DOHH2 (cell line): ENCODE measurements at regions not wholly inside any gene's neighbourhood (a gene's known extent, or its start where the extent isn't known, plus 50 kb on each side); places are given as distances from the start of the nearest gene placed in this dataset.

Experiments used
- H3F3A ChIP-seq: fragments of 200-600 bp; sonication (generic), shearing (Covaris generic); 2 replicates; pipeline ENCODE4 v1.6.0; 2016; ENCODE audit warnings: antibody characterized with exemption, mild to moderate bottlenecking; ENCODE audit not compliant: control insufficient read depth, insufficient read depth
- H3K27ac ChIP-seq: fragments of 200-600 bp; sonication (generic); 2 replicates; pipeline ENCODE4 v1.5.1; 2014; ENCODE audit warnings: low read depth, mild to moderate bottlenecking, low read length, moderate library complexity
- H3K27me3 ChIP-seq: fragments of 200-600 bp; sonication (generic); 2 replicates; pipeline ENCODE4 v1.6.1; 2014; ENCODE audit warnings: mild to moderate bottlenecking, low read length, mixed read lengths; ENCODE audit not compliant: control insufficient read depth
- H3K36me3 ChIP-seq: fragments of 200-600 bp; sonication (generic); 2 replicates; pipeline ENCODE4 v1.6.1; 2014; ENCODE audit warnings: mild to moderate bottlenecking, low read length, moderate library complexity, mixed read lengths; ENCODE audit not compliant: control insufficient read depth
- H3K4me1 ChIP-seq: fragments of 200-600 bp; sonication (generic); 2 replicates; pipeline ENCODE4 v1.6.1; 2014; ENCODE audit warnings: mild to moderate bottlenecking, low read length, mixed read lengths; ENCODE audit not compliant: control insufficient read depth
- H3K4me2 ChIP-seq: fragments of 200-600 bp; sonication (generic); 2 replicates; pipeline ENCODE4 v1.6.0; 2014; ENCODE audit warnings: mild to moderate bottlenecking, low read length, moderate library complexity
- H3K4me3 ChIP-seq: fragments of 200-600 bp; sonication (generic); 2 replicates; pipeline ENCODE4 v1.5.1; 2014; ENCODE audit warnings: mild to moderate bottlenecking, low read length, mixed read lengths
- H3K79me2 ChIP-seq: fragments of 200-600 bp; sonication (generic); 2 replicates; pipeline ENCODE4 v1.6.1; 2014; ENCODE audit warnings: mild to moderate bottlenecking, low read length, mixed read lengths; ENCODE audit not compliant: control insufficient read depth
- H3K9me2 ChIP-seq: fragments of 200-600 bp; sonication (generic); replicated peaks from 2 replicates; pipeline ENCODE4 v1.6.1; 2014; ENCODE audit warnings: mild to moderate bottlenecking, low read length, mixed read lengths; ENCODE audit not compliant: control insufficient read depth
- H3K9me3 ChIP-seq: fragments of 200-600 bp; sonication (generic); 2 replicates; pipeline ENCODE4 v1.6.1; 2014; ENCODE audit warnings: antibody characterized with exemption, low read length, mixed read lengths; ENCODE audit not compliant: control insufficient read depth, insufficient read depth
- H4K20me1 ChIP-seq: fragments of 200-600 bp; sonication (generic); 2 replicates; pipeline ENCODE4 v1.6.0; 2014; ENCODE audit warnings: low read depth, mild to moderate bottlenecking, antibody characterized with exemption, low read length, moderate library complexity; ENCODE audit not compliant: control insufficient read depth, insufficient read depth
- CTCF ChIP-seq: fragments of 200-600 bp; sonication (generic); IDR thresholded peaks from one replicate; pipeline ENCODE4 v1.5.1; 2014; ENCODE audit warnings: antibody characterized with exemption, mild to moderate bottlenecking, low read depth, low read length; ENCODE audit not compliant: poor library complexity, severe bottlenecking
- EZH2phosphoT487 ChIP-seq: fragments of 200-600 bp; sonication (generic); IDR thresholded peaks from 2 replicates; pipeline ENCODE4 v1.6.1; 2017; ENCODE audit warnings: borderline replicate concordance, mild to moderate bottlenecking, antibody characterized with exemption, low read length, moderate library complexity, mixed read lengths

- no peaks in the 10 kb centered on the region for H3F3A ChIP-seq
- TF ChIP-seq CTCF (no peak), EZH2phosphoT487 (no peak)
- H3K4me3 ChIP-seq, result no peak overlapping the region
- no peaks in the 10 kb centered on the region for H3K79me2 ChIP-seq
- H3K27ac ChIP-seq, result no peak overlapping the region
- H3K4me1 ChIP-seq, result no peaks in the 10 kb centered on the region
- no peaks in the 10 kb centered on the region for H3K27me3 ChIP-seq
- no peaks in the 10 kb centered on the region for H3K36me3 ChIP-seq
- H3K4me2 ChIP-seq, result no peak overlapping the region
- H3K9me2 ChIP-seq, result no peaks in the 10 kb centered on the region
- H4K20me1 ChIP-seq, result no peaks in the 10 kb centered on the region
- no peaks in the 10 kb centered on the region for H3K9me3 ChIP-seq
These were observed 200.9 kb upstream of the MEIS1 start for GRCh38 chr2:66233981-66234380.

GRCh38 chr2:66228128-66228547 lies 206.8 kb upstream of the MEIS1 start:
- Histone ChIP-seq H3K79me2 (no peaks in the 10 kb centered on the region), H3K36me3 (no peaks in the 10 kb centered on the region), H3K4me3 (no peak overlapping the region), H3K27me3 (no peaks in the 10 kb centered on the region), H3K4me2 (no peak overlapping the region), H3K9me2 (no peaks in the 10 kb centered on the region), H3K9me3 (no peaks in the 10 kb centered on the region), H3K27ac (no peak overlapping the region), H3F3A (no peaks in the 10 kb centered on the region), H4K20me1 (no peaks in the 10 kb centered on the region), H3K4me1 (no peaks in the 10 kb centered on the region)
- no peak for TF ChIP-seq EZH2phosphoT487
- TF ChIP-seq CTCF, result no peak

- H3K27me3 ChIP-seq, result no peaks in the 10 kb centered on the region
These were observed 217.8 kb upstream of the MEIS1 start for GRCh38 chr2:66217039-66217585.

More at GRCh38 chr2:66217039-66217585, 217.8 kb upstream of the MEIS1 start:
- Histone ChIP-seq H3K4me1 (peaks cover 12% of the 10 kb centered on the region), H3K79me2 (no peaks in the 10 kb centered on the region), H3K27ac (no peak overlapping the region), H3K9me3 (no peaks in the 10 kb centered on the region), H3K4me3 (no peak overlapping the region), H3K4me2 (no peak overlapping the region), H3F3A (no peaks in the 10 kb centered on the region), H3K9me2 (no peaks in the 10 kb centered on the region), H3K36me3 (no peaks in the 10 kb centered on the region), H4K20me1 (no peaks in the 10 kb centered on the region)
- TF ChIP-seq EZH2phosphoT487 (no peak), CTCF (no peak)
